ENCODE measurements at regions not wholly inside any gene's neighbourhood (a gene's known extent, or its start where the extent isn't known, plus 50 kb on each side); places are given as distances from the start of the nearest gene placed in this dataset.

DNA sequence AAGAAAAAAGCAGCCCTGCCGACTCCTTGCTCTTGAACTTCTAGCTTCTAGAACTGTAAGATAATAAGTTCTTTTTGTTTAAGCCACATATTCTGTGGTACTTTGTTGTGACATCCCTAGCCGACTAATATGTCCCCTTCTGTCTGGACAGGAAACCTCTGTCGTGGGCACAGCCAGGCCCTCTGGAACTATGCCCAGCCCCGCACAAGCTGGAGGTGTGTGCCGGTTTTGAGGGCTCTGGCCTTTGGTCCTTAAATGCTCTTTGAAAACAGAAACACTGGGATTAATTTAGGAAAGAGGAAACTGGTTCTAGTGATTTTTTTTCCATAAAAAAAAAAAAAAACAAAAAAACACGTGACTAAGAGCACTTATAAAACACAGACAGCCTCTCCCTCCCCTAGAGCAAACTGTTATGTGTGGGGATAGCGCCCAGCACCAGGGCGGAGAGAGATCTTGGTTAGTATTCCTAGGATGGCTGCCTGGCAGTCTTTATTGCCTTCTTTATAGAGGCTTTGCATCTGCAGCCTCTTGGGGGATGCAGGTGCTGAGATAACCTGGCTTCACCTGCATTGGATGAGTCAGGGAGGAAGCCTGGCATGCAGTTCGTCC is 244.3 kb downstream of the NFATC2 start:
- TF ChIP-seq, protein P1, sequence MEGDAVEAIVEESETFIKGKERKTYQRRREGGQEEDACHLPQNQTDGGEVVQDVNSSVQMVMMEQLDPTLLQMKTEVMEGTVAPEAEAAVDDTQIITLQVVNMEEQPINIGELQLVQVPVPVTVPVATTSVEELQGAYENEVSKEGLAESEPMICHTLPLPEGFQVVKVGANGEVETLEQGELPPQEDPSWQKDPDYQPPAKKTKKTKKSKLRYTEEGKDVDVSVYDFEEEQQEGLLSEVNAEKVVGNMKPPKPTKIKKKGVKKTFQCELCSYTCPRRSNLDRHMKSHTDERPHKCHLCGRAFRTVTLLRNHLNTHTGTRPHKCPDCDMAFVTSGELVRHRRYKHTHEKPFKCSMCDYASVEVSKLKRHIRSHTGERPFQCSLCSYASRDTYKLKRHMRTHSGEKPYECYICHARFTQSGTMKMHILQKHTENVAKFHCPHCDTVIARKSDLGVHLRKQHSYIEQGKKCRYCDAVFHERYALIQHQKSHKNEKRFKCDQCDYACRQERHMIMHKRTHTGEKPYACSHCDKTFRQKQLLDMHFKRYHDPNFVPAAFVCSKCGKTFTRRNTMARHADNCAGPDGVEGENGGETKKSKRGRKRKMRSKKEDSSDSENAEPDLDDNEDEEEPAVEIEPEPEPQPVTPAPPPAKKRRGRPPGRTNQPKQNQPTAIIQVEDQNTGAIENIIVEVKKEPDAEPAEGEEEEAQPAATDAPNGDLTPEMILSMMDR (IDR thresholded peaks at IDR 0.05; ENCODE audit: insufficient read depth, low read depth, low read length, missing control alignments) = no peak
- H3K4me3 ChIP-seq (ENCODE audit: low read depth, low read length) = no peak overlapping the region
- DNase-seq (ENCODE audit: low read depth) = no peak

- TF ChIP-seq, protein P1 (IDR thresholded peaks at IDR 0.05; ENCODE audit: insufficient read depth, low read depth, low read length, missing control alignments) = no peak
- H3K4me3 ChIP-seq (ENCODE audit: low read depth, low read length) = no peak overlapping the region
- no peak for DNase-seq (ENCODE audit: low read depth)
These were observed 254.7 kb downstream of the NFATC2 start for GRCh38 chr20:51287628-51288413.

DNA sequence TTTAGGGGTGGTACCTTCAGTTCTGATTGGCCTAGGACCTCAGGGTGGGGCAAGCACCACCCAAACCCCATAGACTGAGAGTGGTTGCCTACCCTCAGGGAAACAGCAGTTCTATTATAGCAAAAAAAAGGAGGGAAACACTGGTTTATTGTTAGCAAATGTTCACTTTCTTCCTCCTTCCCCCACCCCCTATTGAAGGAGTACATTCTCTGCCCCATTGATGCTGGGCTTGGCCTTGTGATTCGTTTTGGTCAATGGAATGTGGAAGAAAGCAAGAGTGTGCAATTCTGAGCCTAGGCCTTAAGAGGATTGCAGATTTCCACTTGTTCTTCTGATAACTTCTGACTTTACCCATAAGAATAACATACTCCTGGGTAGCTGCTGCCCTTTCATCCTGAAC is 255.8 kb downstream of the NFATC2 start:
- TF ChIP-seq, protein P1 (IDR thresholded peaks at IDR 0.05; ENCODE audit: insufficient read depth, low read depth, low read length, missing control alignments) = no peak
- DNase-seq (ENCODE audit: low read depth) = no peak
- no peak overlapping the region for H3K4me3 ChIP-seq (ENCODE audit: low read depth, low read length)

GRCh38 chr20:51285684-51286083 is 256.8 kb downstream of the NFATC2 start:
- no peak overlapping the region for H3K4me3 ChIP-seq (ENCODE audit: low read depth, low read length)
- no peak for DNase-seq (ENCODE audit: low read depth)
- TF ChIP-seq, protein P1 (IDR thresholded peaks at IDR 0.05; ENCODE audit: insufficient read depth, low read depth, low read length, missing control alignments) = no peak

DNA sequence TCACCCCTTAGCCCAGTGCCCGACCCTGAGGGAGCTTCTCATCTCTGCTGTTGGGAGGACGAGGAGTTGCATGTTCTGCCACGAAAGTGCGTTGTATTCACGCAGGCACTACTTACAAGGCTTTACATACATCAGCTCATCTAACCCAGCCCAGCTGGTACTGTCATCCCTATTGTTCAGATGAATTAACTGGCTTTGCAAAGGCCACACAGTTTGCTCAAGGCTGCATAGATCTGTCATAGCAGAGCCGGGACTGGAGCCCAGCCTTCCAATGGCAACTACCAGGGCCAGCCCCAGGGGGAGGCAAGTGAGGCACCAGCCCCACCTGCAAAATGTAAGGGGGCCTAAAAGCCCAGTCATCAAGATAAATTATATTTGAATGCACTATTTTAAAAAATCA is 257.6 kb downstream of the NFATC2 start:
- TF ChIP-seq, protein P1 (IDR thresholded peaks at IDR 0.05; ENCODE audit: insufficient read depth, low read depth, low read length, missing control alignments) = no peak
- H3K4me3 ChIP-seq (ENCODE audit: low read depth, low read length) = no peak overlapping the region
- no peak for DNase-seq (ENCODE audit: low read depth)

GRCh38 chr20:51284176-51284575 is 258.3 kb downstream of the NFATC2 start:
- DNase-seq (ENCODE audit: low read depth) = no peak
- TF ChIP-seq, protein P1 (IDR thresholded peaks at IDR 0.05; ENCODE audit: insufficient read depth, low read depth, low read length, missing control alignments) = no peak

More at GRCh38 chr20:51284176-51284575, 258.3 kb downstream of the NFATC2 start:
- H3K4me3 ChIP-seq (ENCODE audit: low read depth, low read length) = no peak overlapping the region

All from GM12865 (cell line).